OCI-LY3 (cell line): ENCODE measurements at regions not wholly inside any gene's neighbourhood (a gene's known extent, or its start where the extent isn't known, plus 50 kb on each side); places are given as distances from the start of the nearest gene placed in this dataset.

Source experiments
- CTCF ChIP-seq: fragments of 200-600, 300-600 bp; sonication (generic); IDR thresholded peaks from 2 replicates; pipeline ENCODE4 v1.5.1; 2014; ENCODE audit warnings: antibody characterized with exemption, low read length, low read depth
- EZH2phosphoT487 ChIP-seq: fragments of 200-600 bp; shearing (Covaris generic); IDR thresholded peaks from 2 replicates; pipeline ENCODE4 v1.6.1; 2018; ENCODE audit warnings: antibody characterized with exemption, mixed run types, low read depth

DNA sequence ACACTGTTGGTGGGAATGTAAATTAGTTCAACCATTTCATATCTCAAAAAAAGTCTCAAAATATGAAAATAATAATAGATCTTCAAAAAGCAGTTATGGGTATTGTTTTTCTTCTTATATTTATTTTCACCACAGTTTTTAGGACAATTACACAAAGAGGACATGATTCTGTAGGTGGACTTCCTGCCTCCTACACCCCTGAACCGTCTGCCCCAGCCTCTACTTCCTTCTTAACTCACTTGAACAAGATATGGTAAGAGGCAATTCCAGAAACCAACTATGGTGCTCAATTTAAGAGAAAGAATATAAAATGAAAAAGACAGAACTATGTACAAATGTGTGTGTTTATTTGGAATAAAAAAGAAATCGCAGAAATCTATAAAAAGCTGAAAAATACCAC lies 74.1 kb upstream of the MON1B start:
- TF ChIP-seq CTCF (no peak), EZH2phosphoT487 (no peak)
